ENCODE measurements at regions not wholly inside any gene's neighbourhood (a gene's known extent, or its start where the extent isn't known, plus 50 kb on each side); places are given as distances from the start of the nearest gene placed in this dataset.

DNA sequence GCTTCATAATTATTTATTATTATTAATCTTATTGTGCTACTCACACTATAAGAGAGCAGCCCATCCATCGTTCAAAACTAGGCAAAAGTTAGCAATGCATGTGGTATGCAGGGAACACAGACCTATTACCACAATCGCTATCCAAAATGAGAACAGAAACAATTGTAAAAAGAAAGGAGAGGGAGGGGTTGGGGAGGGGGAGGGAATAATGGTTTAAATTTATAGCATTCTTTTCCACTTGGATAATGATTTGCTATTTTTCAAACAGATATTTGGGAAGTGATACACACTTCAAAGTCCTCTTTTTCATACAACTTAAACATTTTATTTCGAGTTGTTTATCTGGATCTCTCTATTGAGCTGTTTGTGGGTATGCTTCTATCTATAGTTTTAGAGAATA is 248.6 kb upstream of the SOX5 start (continued):
- TF ChIP-seq, protein P1, sequence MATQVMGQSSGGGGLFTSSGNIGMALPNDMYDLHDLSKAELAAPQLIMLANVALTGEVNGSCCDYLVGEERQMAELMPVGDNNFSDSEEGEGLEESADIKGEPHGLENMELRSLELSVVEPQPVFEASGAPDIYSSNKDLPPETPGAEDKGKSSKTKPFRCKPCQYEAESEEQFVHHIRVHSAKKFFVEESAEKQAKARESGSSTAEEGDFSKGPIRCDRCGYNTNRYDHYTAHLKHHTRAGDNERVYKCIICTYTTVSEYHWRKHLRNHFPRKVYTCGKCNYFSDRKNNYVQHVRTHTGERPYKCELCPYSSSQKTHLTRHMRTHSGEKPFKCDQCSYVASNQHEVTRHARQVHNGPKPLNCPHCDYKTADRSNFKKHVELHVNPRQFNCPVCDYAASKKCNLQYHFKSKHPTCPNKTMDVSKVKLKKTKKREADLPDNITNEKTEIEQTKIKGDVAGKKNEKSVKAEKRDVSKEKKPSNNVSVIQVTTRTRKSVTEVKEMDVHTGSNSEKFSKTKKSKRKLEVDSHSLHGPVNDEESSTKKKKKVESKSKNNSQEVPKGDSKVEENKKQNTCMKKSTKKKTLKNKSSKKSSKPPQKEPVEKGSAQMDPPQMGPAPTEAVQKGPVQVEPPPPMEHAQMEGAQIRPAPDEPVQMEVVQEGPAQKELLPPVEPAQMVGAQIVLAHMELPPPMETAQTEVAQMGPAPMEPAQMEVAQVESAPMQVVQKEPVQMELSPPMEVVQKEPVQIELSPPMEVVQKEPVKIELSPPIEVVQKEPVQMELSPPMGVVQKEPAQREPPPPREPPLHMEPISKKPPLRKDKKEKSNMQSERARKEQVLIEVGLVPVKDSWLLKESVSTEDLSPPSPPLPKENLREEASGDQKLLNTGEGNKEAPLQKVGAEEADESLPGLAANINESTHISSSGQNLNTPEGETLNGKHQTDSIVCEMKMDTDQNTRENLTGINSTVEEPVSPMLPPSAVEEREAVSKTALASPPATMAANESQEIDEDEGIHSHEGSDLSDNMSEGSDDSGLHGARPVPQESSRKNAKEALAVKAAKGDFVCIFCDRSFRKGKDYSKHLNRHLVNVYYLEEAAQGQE (IDR thresholded peaks at IDR 0.05; ENCODE audit: borderline replicate concordance): no peak

DNA sequence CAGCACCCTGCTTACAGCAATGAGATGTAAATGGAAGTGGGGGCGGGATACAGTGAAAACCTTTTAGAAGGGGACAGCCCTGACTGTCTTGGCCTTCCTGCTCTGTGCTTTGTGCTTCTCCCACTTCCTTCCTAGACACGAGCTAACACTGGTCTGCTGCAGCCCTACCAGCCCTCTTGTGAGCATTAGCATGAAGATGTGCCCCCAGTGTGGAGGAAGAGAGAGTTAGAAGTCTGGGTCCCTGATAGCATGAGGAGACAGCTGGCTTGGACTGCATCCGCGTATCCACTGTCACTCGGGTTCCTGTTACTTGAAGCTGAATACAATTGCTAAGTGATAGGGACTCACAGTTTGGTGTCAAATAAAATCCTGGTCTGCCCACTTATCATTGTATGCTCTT is 248.1 kb upstream of the SOX5 start:
- H3K4me2 ChIP-seq (ENCODE audit: low read length): no peak overlapping the region
- TF ChIP-seq MXI1 (conservative IDR thresholded peaks at IDR 0.05; ENCODE audit: poor library complexity, severe bottlenecking) (no peak), POLR2AphosphoS5 (IDR thresholded peaks at IDR 0.05) (no peak), EP300 (conservative IDR thresholded peaks at IDR 0.05; ENCODE audit: poor library complexity, severe bottlenecking) (no peak), EZH2 (IDR thresholded peaks at IDR 0.05; ENCODE audit: borderline replicate concordance, insufficient read depth, low read length, poor library complexity, severe bottlenecking) (no peak)
- TF ChIP-seq, protein P1 (IDR thresholded peaks at IDR 0.05; ENCODE audit: borderline replicate concordance): no peak
- TF ChIP-seq, protein P2, sequence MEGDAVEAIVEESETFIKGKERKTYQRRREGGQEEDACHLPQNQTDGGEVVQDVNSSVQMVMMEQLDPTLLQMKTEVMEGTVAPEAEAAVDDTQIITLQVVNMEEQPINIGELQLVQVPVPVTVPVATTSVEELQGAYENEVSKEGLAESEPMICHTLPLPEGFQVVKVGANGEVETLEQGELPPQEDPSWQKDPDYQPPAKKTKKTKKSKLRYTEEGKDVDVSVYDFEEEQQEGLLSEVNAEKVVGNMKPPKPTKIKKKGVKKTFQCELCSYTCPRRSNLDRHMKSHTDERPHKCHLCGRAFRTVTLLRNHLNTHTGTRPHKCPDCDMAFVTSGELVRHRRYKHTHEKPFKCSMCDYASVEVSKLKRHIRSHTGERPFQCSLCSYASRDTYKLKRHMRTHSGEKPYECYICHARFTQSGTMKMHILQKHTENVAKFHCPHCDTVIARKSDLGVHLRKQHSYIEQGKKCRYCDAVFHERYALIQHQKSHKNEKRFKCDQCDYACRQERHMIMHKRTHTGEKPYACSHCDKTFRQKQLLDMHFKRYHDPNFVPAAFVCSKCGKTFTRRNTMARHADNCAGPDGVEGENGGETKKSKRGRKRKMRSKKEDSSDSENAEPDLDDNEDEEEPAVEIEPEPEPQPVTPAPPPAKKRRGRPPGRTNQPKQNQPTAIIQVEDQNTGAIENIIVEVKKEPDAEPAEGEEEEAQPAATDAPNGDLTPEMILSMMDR (IDR thresholded peaks at IDR 0.05; ENCODE audit: poor library complexity, severe bottlenecking): no peak
- H3F3A ChIP-seq (ENCODE audit: insufficient read depth, low read length, poor library complexity, severe bottlenecking): no peaks in the 10 kb centered on the region
- H2AFZ ChIP-seq (ENCODE audit: low read depth, low read length): no peak overlapping the region
- no peaks in the 10 kb centered on the region for H3K9me2 ChIP-seq (ENCODE audit: insufficient read depth, low read length)
- H4K20me1 ChIP-seq (ENCODE audit: insufficient read depth): no peaks in the 10 kb centered on the region
- H3K9ac ChIP-seq (ENCODE audit: low read length): no peak overlapping the region
- no peak overlapping the region for H3K27ac ChIP-seq (ENCODE audit: low read length)
- no peak overlapping the region for H3K4me3 ChIP-seq (ENCODE audit: low read length)
- no peaks in the 10 kb centered on the region for H3K9me3 ChIP-seq (ENCODE audit: low read length)
- no peaks in the 10 kb centered on the region for H3K27me3 ChIP-seq (ENCODE audit: insufficient read depth, low read depth, low read length)
- H3K79me2 ChIP-seq (replicated peaks; ENCODE audit: insufficient read depth, low read length): no peaks in the 10 kb centered on the region
- no peaks in the 10 kb centered on the region for H3K36me3 ChIP-seq (ENCODE audit: insufficient read depth, low read length)

DNA sequence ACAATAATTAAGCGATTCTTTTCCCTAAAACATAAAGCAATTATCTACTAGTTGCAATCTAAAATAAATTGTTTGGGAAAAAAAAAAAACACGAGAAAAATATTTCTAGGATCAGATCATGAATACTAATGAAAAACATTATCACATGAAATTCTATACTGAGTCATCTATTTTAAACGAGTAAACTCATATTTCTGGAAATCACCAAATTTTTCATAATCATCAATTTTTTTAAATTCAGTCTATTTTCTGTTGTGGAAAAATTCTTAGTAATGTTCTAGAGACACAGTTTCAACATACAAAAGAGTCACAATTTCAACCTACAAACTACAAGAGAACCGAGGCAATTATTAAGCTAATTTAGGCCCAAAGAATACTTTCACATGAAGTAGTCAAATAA is 245.6 kb upstream of the SOX5 start:
- Histone ChIP-seq H3K9ac (ENCODE audit: low read length) (no peak overlapping the region), H3K9me3 (ENCODE audit: low read length) (no peaks in the 10 kb centered on the region), H3K9me2 (ENCODE audit: insufficient read depth, low read length) (no peaks in the 10 kb centered on the region), H3K27ac (ENCODE audit: low read length) (no peak overlapping the region), H3K36me3 (ENCODE audit: insufficient read depth, low read length) (no peaks in the 10 kb centered on the region), H3K4me3 (ENCODE audit: low read length) (no peak overlapping the region), H3K27me3 (ENCODE audit: insufficient read depth, low read depth, low read length) (no peaks in the 10 kb centered on the region), H3F3A (ENCODE audit: insufficient read depth, low read length, poor library complexity, severe bottlenecking) (no peaks in the 10 kb centered on the region), H4K20me1 (ENCODE audit: insufficient read depth) (no peaks in the 10 kb centered on the region), H3K4me2 (ENCODE audit: low read length) (no peak overlapping the region), H2AFZ (ENCODE audit: low read depth, low read length) (no peak overlapping the region), H3K79me2 (replicated peaks; ENCODE audit: insufficient read depth, low read length) (no peaks in the 10 kb centered on the region)
- TF ChIP-seq MXI1 (conservative IDR thresholded peaks at IDR 0.05; ENCODE audit: poor library complexity, severe bottlenecking) (no peak), TAF1 (IDR thresholded peaks at IDR 0.05; ENCODE audit: low read depth) (no peak), EP300 (conservative IDR thresholded peaks at IDR 0.05; ENCODE audit: poor library complexity, severe bottlenecking) (no peak), EZH2 (IDR thresholded peaks at IDR 0.05; ENCODE audit: borderline replicate concordance, insufficient read depth, low read length, poor library complexity, severe bottlenecking) (no peak), SMC3 (conservative IDR thresholded peaks at IDR 0.05; ENCODE audit: poor library complexity) (no peak), RAD21 (conservative IDR thresholded peaks at IDR 0.05) (no peak)
- TF ChIP-seq, protein P1 (IDR thresholded peaks at IDR 0.05; ENCODE audit: borderline replicate concordance): no peak
- TF ChIP-seq, protein P2 (IDR thresholded peaks at IDR 0.05; ENCODE audit: poor library complexity, severe bottlenecking): no peak
